Right hindlimb (tissue), 1 donor: ENCODE measurements at regions not wholly inside any gene's neighbourhood (a gene's known extent, or its start where the extent isn't known, plus 50 kb on each side); places are given as distances from the start of the nearest gene placed in this dataset.
A peak's percentile ranks its signal among the peaks of the same experiment; 100 is the strongest.
"Not testable (repeated sequence)": the region's sequence is repeated elsewhere in the genome, so short reads cannot be mapped to it uniquely, and the experiment has no call there.

Source experiments
- DNase-seq: peaks from one replicate; pipeline ENCODE4 v3.0.0-alpha.2; 2018

- no peak for DNase-seq
These were observed 147.6 kb upstream of the TRPM3 start for GRCh38 chr9:71268871-71269635.

DNA sequence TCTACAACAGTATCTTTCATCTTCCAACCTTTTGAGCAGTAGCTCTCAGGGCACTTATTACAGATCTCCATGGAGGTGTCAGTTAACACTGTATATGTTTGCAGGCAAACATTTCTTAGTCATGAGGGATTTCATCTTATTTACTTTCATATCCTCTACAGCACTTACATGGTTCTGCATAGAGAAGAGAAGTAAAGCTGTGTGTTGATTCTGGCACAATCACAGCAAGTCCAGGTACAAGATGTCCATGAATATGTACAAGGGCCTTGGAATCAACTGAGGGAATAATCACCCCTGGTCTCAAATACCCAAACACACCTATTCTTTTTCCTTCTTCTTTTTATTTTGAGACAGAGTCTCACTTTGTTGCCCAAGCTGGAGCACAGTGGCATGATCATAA is 142.0 kb upstream of the TRPM3 start:
- DNase-seq = no peak

- DNase-seq = not testable (repeated sequence)
These were observed 139.0 kb upstream of the TRPM3 start for GRCh38 chr9:71260419-71260818.

DNA sequence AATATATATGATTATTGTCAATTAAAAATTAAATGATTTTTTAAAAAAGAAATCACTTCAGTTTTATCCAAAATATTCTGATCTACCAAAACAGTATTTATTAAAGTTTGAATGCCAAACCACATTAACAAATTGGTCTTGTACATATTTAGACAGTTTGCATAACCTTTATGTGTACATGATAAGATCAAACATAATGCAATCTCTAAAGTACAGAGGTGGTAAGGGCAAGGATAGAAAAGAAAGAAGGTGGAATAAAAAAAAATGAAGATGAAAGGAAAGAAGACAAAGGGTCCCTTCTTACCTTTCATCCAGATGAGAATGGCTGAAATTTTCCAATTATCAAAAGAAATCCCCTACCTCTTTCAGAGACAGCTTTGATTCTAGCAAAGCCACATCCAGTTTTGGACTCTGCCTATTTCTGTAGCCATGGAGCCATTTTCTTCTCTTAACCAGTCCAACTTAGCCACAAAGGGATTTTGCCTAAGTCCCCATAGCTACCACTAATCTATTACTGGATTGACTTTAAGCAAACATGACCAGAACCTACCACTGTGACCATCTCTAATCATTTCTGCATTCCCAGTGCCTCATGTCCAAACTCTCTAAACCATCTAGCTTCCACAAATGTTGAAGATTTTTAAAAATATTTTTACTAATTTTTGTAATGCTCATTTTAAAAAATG is 133.3 kb upstream of the TRPM3 start:
- no peak for DNase-seq

GRCh38 chr9:71253011-71253410 is 131.6 kb upstream of the TRPM3 start:
- DNase-seq = no peak

- no peak for DNase-seq
These were observed 129.2 kb upstream of the TRPM3 start for GRCh38 chr9:71250581-71250980.

- peak; percentile 21 for DNase-seq
These were observed 128.4 kb upstream of the TRPM3 start for GRCh38 chr9:71249729-71250317.

GRCh38 chr9:71245651-71246050 is 124.2 kb upstream of the TRPM3 start:
- no peak for DNase-seq

DNA sequence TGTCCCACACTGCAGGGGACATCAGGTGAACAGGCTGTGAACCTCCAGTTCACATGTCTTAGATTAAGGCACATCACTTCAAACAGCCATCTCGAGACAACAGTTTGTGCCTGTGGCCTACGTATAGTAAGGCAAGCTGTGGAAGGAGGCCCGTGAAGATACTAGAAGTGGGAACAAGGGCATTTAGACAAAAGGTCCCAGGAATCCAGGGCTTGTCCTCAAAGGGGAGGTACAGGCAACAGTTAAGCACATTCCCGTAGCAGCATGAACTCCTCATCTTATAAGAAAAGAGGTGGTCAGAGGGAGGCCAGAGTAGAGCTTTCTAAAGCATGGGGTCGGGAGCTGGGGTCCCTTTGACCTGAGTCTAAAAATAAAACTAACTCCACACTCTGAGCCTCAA is 122.5 kb upstream of the TRPM3 start:
- no peak for DNase-seq

- DNase-seq = no peak
These were observed 120.7 kb upstream of the TRPM3 start for GRCh38 chr9:71242081-71242480.

- no peak for DNase-seq
These were observed 115.6 kb upstream of the TRPM3 start for GRCh38 chr9:71237051-71237450.

GRCh38 chr9:71233646-71234045 is 112.2 kb upstream of the TRPM3 start:
- DNase-seq = no peak

DNA sequence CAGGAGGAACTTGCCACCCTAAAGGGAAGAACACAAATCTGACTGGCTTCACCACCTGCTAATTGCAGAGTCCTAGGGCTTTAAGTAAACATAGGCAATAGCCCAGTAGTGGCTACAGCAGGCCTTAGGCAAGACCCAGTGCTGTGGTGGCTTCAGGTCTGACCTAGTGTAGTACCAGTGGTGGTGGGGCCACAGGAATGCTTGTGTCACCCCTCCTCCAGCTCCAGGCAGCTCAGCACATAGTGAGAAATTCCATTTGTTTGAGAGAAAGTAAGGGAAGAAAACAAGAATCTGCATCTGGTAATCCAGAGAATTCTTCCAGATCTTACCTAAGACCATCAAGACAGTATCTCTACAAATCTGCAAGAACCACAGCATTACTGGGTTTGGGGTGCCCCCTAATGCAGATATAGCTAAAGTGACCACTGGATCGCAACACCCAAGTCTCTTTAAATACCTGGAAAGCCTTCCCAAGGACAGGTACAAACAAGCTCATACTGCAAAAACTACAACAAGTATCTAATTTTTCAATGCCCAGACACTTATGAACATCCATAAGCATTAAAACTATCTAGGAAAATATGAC is 102.6 kb upstream of the TRPM3 start:
- DNase-seq = no peak

- DNase-seq = no peak
These were observed 97.4 kb upstream of the TRPM3 start for GRCh38 chr9:71218774-71219173.

GRCh38 chr9:71213633-71214032 is 92.2 kb upstream of the TRPM3 start:
- no peak for DNase-seq

GRCh38 chr9:71210326-71210725 is 88.9 kb upstream of the TRPM3 start:
- DNase-seq = no peak

DNA sequence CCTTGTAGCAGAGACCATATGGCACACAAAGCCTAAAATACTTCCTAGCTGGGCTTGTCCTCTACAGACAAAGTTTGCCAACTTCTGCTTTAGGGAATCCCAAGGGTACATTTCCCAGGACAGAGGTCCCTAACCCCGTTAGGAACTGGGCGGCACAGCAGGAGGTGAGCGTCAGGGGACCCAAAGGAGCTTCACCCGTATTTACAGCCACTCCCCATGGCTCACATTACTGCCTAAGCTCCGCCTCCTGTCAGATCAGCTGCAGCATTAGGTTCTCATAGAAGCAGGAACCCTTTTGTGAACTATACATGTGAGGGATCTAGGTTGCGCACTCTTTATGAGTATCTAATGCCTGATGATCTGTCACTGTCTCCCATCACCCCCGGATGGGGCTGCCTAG is 88.5 kb upstream of the TRPM3 start:
- no peak for DNase-seq

- DNase-seq = no peak
These were observed 81.5 kb upstream of the TRPM3 start for GRCh38 chr9:71202931-71203330.

GRCh38 chr9:71191708-71192107 is 70.3 kb upstream of the TRPM3 start:
- no peak for DNase-seq

DNA sequence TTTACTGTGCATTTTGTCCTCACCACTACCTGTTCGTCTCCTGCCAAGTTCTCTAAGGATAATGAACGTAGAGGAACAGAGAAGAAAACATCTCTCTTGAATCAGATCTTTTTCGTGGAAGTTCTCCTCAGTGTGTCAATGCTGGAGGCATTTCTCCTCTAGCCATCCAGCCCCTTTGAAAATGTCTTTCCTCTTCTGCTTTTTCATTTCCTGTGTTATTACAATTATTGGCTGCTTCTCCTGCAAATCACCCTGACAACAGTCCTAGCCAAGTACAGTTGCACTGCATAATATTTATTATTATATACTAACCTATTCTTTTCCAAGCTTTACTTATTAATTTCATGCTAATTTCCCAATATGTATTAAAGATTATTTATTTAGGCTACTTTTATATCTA is 61.8 kb upstream of the TRPM3 start:
- DNase-seq = no peak

DNA sequence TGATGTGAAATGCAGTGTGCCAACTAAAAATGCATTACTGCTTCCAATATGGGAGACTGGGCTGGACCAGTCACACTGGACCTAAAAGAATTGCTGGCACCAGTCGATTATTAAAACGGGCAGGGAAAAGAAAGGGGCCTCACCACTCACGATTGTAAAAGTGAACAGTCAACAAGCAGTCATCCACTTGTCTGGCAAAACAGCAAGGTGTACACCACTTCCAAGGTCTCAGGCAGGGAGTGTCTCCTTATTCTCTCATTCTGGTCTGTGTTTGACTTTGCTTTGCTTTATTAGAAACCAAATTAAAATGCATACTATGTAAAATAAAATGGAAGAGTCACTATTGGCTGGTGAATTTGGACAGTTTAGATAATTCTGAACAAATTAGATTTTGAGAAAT is 57.8 kb upstream of the TRPM3 start:
- no peak for DNase-seq

- no peak for DNase-seq
These were observed 56.5 kb upstream of the TRPM3 start for GRCh38 chr9:71177901-71178300.

GRCh38 chr9:71171517-71171916 is 50.1 kb upstream of the TRPM3 start:
- no peak for DNase-seq
